GM21786 (cell line): ENCODE measurements at regions not wholly inside any gene's neighbourhood (a gene's known extent, or its start where the extent isn't known, plus 50 kb on each side); places are given as distances from the start of the nearest gene placed in this dataset.

ENCODE experiments used
- ATAC-seq: cut with Tn5 transposase; IDR thresholded peaks from one replicate; pipeline ENCODE4 v1.9.1; 2021; ENCODE audit not compliant: unreplicated experiment

- peak; percentile 87 for ATAC-seq
Measured at GRCh38 chr2:41736105-41736567, 311.7 kb upstream of the PKDCC start.

GRCh38 chr2:41736586-41736985 is 311.2 kb upstream of the PKDCC start:
- peak; percentile 28 for ATAC-seq

GRCh38 chr2:41737888-41738287 is 309.9 kb upstream of the PKDCC start:
- no peak for ATAC-seq

- ATAC-seq, result peak; percentile 100
Measured at GRCh38 chr2:41741951-41742595, 305.7 kb upstream of the PKDCC start.

- no peak for ATAC-seq
Measured at GRCh38 chr2:41743324-41743723, 304.5 kb upstream of the PKDCC start.

GRCh38 chr2:41750829-41751228 is 297.0 kb upstream of the PKDCC start:
- no peak for ATAC-seq

GRCh38 chr2:41759880-41760279 is 287.9 kb upstream of the PKDCC start:
- no peak for ATAC-seq

- no peak for ATAC-seq
Measured at GRCh38 chr2:41763141-41763540, 284.7 kb upstream of the PKDCC start.

GRCh38 chr2:41764131-41764530 is 283.7 kb upstream of the PKDCC start:
- ATAC-seq, result no peak

- ATAC-seq, result no peak
Measured at GRCh38 chr2:41764919-41765318, 282.9 kb upstream of the PKDCC start.

- no peak for ATAC-seq
Measured at GRCh38 chr2:41768310-41768709, 279.5 kb upstream of the PKDCC start.

GRCh38 chr2:41771710-41772109 is 276.1 kb upstream of the PKDCC start:
- ATAC-seq, result no peak

- ATAC-seq, result no peak
Measured at GRCh38 chr2:41772697-41773096, 275.1 kb upstream of the PKDCC start.

- no peak for ATAC-seq
Measured at GRCh38 chr2:41774011-41774605, 273.7 kb upstream of the PKDCC start.

- ATAC-seq, result no peak
Measured at GRCh38 chr2:41775366-41776025, 272.3 kb upstream of the PKDCC start.

- ATAC-seq, result no peak
Measured at GRCh38 chr2:41779888-41780287, 267.9 kb upstream of the PKDCC start.

- no peak for ATAC-seq
Measured at GRCh38 chr2:41782306-41783158, 265.3 kb upstream of the PKDCC start.

GRCh38 chr2:41784496-41784895 is 263.3 kb upstream of the PKDCC start:
- ATAC-seq, result no peak

GRCh38 chr2:41785251-41786022 is 262.4 kb upstream of the PKDCC start:
- no peak for ATAC-seq

GRCh38 chr2:41791523-41791922 is 256.3 kb upstream of the PKDCC start:
- ATAC-seq, result no peak

- ATAC-seq, result no peak
Measured at GRCh38 chr2:41803361-41803760, 244.5 kb upstream of the PKDCC start.
